ENCODE measurements at regions not wholly inside any gene's neighbourhood (a gene's known extent, or its start where the extent isn't known, plus 50 kb on each side); places are given as distances from the start of the nearest gene placed in this dataset.
"Not testable (repeated sequence)": the region's sequence is repeated elsewhere in the genome, so short reads cannot be mapped to it uniquely, and the experiment has no call there.

- DNase-seq (ENCODE audit: insufficient read length, low spot score) (no peak), FAIRE-seq (no peak)
- TF ChIP-seq TAF1 (IDR thresholded peaks at IDR 0.05; ENCODE audit: low read depth, low read length) (no peak), POLR2AphosphoS5 (IDR thresholded peaks at IDR 0.05; ENCODE audit: low read depth, low read length) (no peak), SPI1 (IDR thresholded peaks at IDR 0.05; ENCODE audit: low read depth, low read length) (no peak), POU2F2 (IDR thresholded peaks at IDR 0.05; ENCODE audit: low read depth, low read length) (no peak), POLR2A (IDR thresholded peaks at IDR 0.05; ENCODE audit: low read depth, low read length) (no peak), PAX5 (IDR thresholded peaks at IDR 0.05; ENCODE audit: insufficient read depth, low read length, severe bottlenecking) (no peak)
Measured at GRCh38 chr5:97575322-97575721, 392.3 kb upstream of the RIOK2 start.

GRCh38 chr5:97576956-97577355, 393.9 kb upstream of the RIOK2 start:
- DNase-seq (ENCODE audit: insufficient read length, low spot score) (no peak), FAIRE-seq (no peak)
- TF ChIP-seq POU2F2 (IDR thresholded peaks at IDR 0.05; ENCODE audit: low read depth, low read length), result no peak
- TF ChIP-seq TAF1 (IDR thresholded peaks at IDR 0.05; ENCODE audit: low read depth, low read length), result no peak
- TF ChIP-seq SPI1 (IDR thresholded peaks at IDR 0.05; ENCODE audit: low read depth, low read length), result no peak
- no peak for TF ChIP-seq POLR2A (IDR thresholded peaks at IDR 0.05; ENCODE audit: low read depth, low read length)
- no peak for TF ChIP-seq POLR2AphosphoS5 (IDR thresholded peaks at IDR 0.05; ENCODE audit: low read depth, low read length)
- TF ChIP-seq PAX5 (IDR thresholded peaks at IDR 0.05; ENCODE audit: insufficient read depth, low read length, severe bottlenecking), result no peak

- not testable (repeated sequence) for DNase-seq (ENCODE audit: insufficient read length, low spot score); FAIRE-seq
Measured at GRCh38 chr5:97579977-97580376, 396.9 kb upstream of the RIOK2 start.

GRCh38 chr5:97580746-97581145, 397.7 kb upstream of the RIOK2 start:
- TF ChIP-seq SPI1 (IDR thresholded peaks at IDR 0.05; ENCODE audit: low read depth, low read length) (no peak), POU2F2 (IDR thresholded peaks at IDR 0.05; ENCODE audit: low read depth, low read length) (no peak), POLR2AphosphoS5 (IDR thresholded peaks at IDR 0.05; ENCODE audit: low read depth, low read length) (no peak), POLR2A (IDR thresholded peaks at IDR 0.05; ENCODE audit: low read depth, low read length) (no peak), TAF1 (IDR thresholded peaks at IDR 0.05; ENCODE audit: low read depth, low read length) (no peak), PAX5 (IDR thresholded peaks at IDR 0.05; ENCODE audit: insufficient read depth, low read length, severe bottlenecking) (no peak)
- no peak for FAIRE-seq

GRCh38 chr5:97591781-97592180, 408.7 kb upstream of the RIOK2 start:
- TF ChIP-seq TAF1 (IDR thresholded peaks at IDR 0.05; ENCODE audit: low read depth, low read length), result no peak
- TF ChIP-seq PAX5 (IDR thresholded peaks at IDR 0.05; ENCODE audit: insufficient read depth, low read length, severe bottlenecking), result no peak
- no peak for TF ChIP-seq POU2F2 (IDR thresholded peaks at IDR 0.05; ENCODE audit: low read depth, low read length)
- no peak for TF ChIP-seq SPI1 (IDR thresholded peaks at IDR 0.05; ENCODE audit: low read depth, low read length)
- TF ChIP-seq POLR2AphosphoS5 (IDR thresholded peaks at IDR 0.05; ENCODE audit: low read depth, low read length), result no peak
- TF ChIP-seq POLR2A (IDR thresholded peaks at IDR 0.05; ENCODE audit: low read depth, low read length), result no peak
- DNase-seq (ENCODE audit: insufficient read length, low spot score) (no peak), FAIRE-seq (no peak)

More at GRCh38 chr5:97580746-97581145, 397.7 kb upstream of the RIOK2 start:
- DNase-seq (ENCODE audit: insufficient read length, low spot score), result no peak

GRCh38 chr5:97600486-97600885, 417.4 kb upstream of the RIOK2 start:
- FAIRE-seq, result no peak
- no peak for DNase-seq (ENCODE audit: insufficient read length, low spot score)
- no peak for TF ChIP-seq POLR2AphosphoS5 (IDR thresholded peaks at IDR 0.05; ENCODE audit: low read depth, low read length)
- TF ChIP-seq POU2F2 (IDR thresholded peaks at IDR 0.05; ENCODE audit: low read depth, low read length), result no peak
- TF ChIP-seq SPI1 (IDR thresholded peaks at IDR 0.05; ENCODE audit: low read depth, low read length), result no peak
- no peak for TF ChIP-seq PAX5 (IDR thresholded peaks at IDR 0.05; ENCODE audit: insufficient read depth, low read length, severe bottlenecking)
- TF ChIP-seq POLR2A (IDR thresholded peaks at IDR 0.05; ENCODE audit: low read depth, low read length), result no peak
- no peak for TF ChIP-seq TAF1 (IDR thresholded peaks at IDR 0.05; ENCODE audit: low read depth, low read length)

GRCh38 chr5:97601651-97602050, 418.6 kb upstream of the RIOK2 start:
- FAIRE-seq, result no peak
- no peak for TF ChIP-seq POLR2AphosphoS5 (IDR thresholded peaks at IDR 0.05; ENCODE audit: low read depth, low read length)
- no peak for TF ChIP-seq PAX5 (IDR thresholded peaks at IDR 0.05; ENCODE audit: insufficient read depth, low read length, severe bottlenecking)
- no peak for TF ChIP-seq POU2F2 (IDR thresholded peaks at IDR 0.05; ENCODE audit: low read depth, low read length)

GRCh38 chr5:97606531-97606930, 423.5 kb upstream of the RIOK2 start:
- FAIRE-seq (no peak), DNase-seq (ENCODE audit: insufficient read length, low spot score) (no peak)
- no peak for TF ChIP-seq POLR2A (IDR thresholded peaks at IDR 0.05; ENCODE audit: low read depth, low read length)
- no peak for TF ChIP-seq PAX5 (IDR thresholded peaks at IDR 0.05; ENCODE audit: insufficient read depth, low read length, severe bottlenecking)
- no peak for TF ChIP-seq TAF1 (IDR thresholded peaks at IDR 0.05; ENCODE audit: low read depth, low read length)
- no peak for TF ChIP-seq SPI1 (IDR thresholded peaks at IDR 0.05; ENCODE audit: low read depth, low read length)
- no peak for TF ChIP-seq POU2F2 (IDR thresholded peaks at IDR 0.05; ENCODE audit: low read depth, low read length)
- no peak for TF ChIP-seq POLR2AphosphoS5 (IDR thresholded peaks at IDR 0.05; ENCODE audit: low read depth, low read length)

More at GRCh38 chr5:97601651-97602050, 418.6 kb upstream of the RIOK2 start:
- no peak for DNase-seq (ENCODE audit: insufficient read length, low spot score)

- TF ChIP-seq PAX5 (IDR thresholded peaks at IDR 0.05; ENCODE audit: insufficient read depth, low read length, severe bottlenecking) (no peak), POU2F2 (IDR thresholded peaks at IDR 0.05; ENCODE audit: low read depth, low read length) (no peak), POLR2AphosphoS5 (IDR thresholded peaks at IDR 0.05; ENCODE audit: low read depth, low read length) (no peak), SPI1 (IDR thresholded peaks at IDR 0.05; ENCODE audit: low read depth, low read length) (no peak), TAF1 (IDR thresholded peaks at IDR 0.05; ENCODE audit: low read depth, low read length) (no peak), POLR2A (IDR thresholded peaks at IDR 0.05; ENCODE audit: low read depth, low read length) (no peak)
- FAIRE-seq (no peak), DNase-seq (ENCODE audit: insufficient read length, low spot score) (no peak)
Measured at GRCh38 chr5:97608501-97608900, 425.5 kb upstream of the RIOK2 start.

GRCh38 chr5:97618721-97619120, 435.7 kb upstream of the RIOK2 start:
- DNase-seq (ENCODE audit: insufficient read length, low spot score), result no peak
- TF ChIP-seq POLR2A (IDR thresholded peaks at IDR 0.05; ENCODE audit: low read depth, low read length) (no peak), PAX5 (IDR thresholded peaks at IDR 0.05; ENCODE audit: insufficient read depth, low read length, severe bottlenecking) (no peak), SPI1 (IDR thresholded peaks at IDR 0.05; ENCODE audit: low read depth, low read length) (no peak), POLR2AphosphoS5 (IDR thresholded peaks at IDR 0.05; ENCODE audit: low read depth, low read length) (no peak), TAF1 (IDR thresholded peaks at IDR 0.05; ENCODE audit: low read depth, low read length) (no peak), POU2F2 (IDR thresholded peaks at IDR 0.05; ENCODE audit: low read depth, low read length) (no peak)
- no peak for FAIRE-seq
